SK-N-MC (cell line): ENCODE measurements at regions not wholly inside any gene's neighbourhood (a gene's known extent, or its start where the extent isn't known, plus 50 kb on each side); places are given as distances from the start of the nearest gene placed in this dataset.

Experiments used
- EZH2 ChIP-seq: fragments of 200-600 bp; sonication (generic); IDR thresholded peaks from one replicate; pipeline ENCODE4 v1.6.1; 2017; ENCODE audit warnings: antibody characterized with exemption
- POLR2AphosphoS5 ChIP-seq: IDR thresholded peaks from 2 replicates; pipeline ENCODE4 v1.6.1; 2012; ENCODE audit warnings: mild to moderate bottlenecking, low read depth, low read length, borderline replicate concordance

DNA sequence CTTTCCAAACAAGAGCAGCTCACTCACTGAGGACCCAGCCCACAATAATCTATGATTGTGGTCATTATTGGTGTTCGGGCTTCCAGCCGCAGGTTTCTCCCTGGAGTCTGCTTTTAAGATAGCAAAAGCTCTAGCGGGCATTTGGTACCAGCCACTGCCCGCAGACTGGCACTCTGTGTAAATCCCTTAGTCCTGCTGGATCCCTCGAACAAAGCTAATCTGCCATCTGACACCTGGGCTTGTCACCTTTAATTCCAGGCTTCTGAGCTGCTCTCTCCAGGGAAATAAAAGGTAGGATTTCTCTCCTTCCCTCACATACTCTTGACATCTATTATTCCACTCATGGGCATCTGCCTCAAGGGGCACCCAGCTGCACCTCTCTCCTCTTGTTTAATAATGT, 158.7 kb downstream of the PDCD6IP start:
- TF ChIP-seq EZH2 = no peak
- TF ChIP-seq POLR2AphosphoS5 = no peak
